ENCODE measurements at regions not wholly inside any gene's neighbourhood (a gene's known extent, or its start where the extent isn't known, plus 50 kb on each side); places are given as distances from the start of the nearest gene placed in this dataset.
A peak's percentile ranks its signal among the peaks of the same experiment; 100 is the strongest.
"Not testable (repeated sequence)": the region's sequence is repeated elsewhere in the genome, so short reads cannot be mapped to it uniquely, and the experiment has no call there.

DNA sequence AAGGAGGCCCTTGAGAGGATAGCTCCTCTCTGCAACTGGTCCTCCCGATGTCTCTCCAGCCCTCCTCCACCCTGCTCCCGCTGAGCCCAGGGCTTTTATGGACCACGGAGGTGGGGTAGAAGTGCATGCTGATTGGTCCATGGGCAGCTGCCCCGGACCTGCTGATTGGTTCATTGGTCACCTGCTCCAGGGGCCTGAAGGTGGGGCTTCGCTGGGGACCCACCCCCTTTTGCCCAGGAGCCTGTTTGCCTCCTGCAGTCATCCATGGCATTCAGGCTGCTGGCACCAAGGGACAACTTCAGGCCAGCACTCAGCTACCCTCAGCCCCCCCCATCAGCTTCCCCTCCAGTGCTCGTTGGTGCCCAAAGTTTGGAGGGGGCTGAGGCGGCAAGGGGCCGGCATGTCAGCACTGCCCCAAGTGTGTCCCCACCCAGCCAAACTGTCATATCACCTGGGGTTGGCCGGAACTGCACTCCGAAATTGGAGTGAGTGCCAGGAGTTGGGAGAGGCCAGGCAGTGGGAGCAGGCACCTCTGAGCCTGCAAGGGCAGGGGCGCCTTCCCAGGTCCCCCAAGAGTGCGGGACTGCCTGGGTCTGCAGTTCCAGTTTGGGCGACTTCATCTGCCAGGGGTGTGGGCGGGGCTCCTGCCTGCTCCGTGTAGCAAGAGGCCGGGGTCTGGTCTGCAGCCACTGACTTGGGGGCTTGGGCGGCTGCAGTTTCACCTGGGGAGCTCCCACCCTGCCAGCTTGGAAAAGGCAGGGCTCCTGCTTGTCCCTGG, 288.9 kb downstream of the RDH14 start:
- H3K9me3 ChIP-seq (replicated peaks), result no peaks in the 10 kb centered on the region
- no peaks in the 10 kb centered on the region for H3K27me3 ChIP-seq
- no peak for DNase-seq
- H3K36me3 ChIP-seq, result no peaks in the 10 kb centered on the region
- no peak overlapping the region for H3K4me3 ChIP-seq
- H3K4me1 ChIP-seq, result peaks cover 9% of the 10 kb centered on the region; the same call in 1 of the 2 replicates
- H3K27ac ChIP-seq, result no peak overlapping the region

DNA sequence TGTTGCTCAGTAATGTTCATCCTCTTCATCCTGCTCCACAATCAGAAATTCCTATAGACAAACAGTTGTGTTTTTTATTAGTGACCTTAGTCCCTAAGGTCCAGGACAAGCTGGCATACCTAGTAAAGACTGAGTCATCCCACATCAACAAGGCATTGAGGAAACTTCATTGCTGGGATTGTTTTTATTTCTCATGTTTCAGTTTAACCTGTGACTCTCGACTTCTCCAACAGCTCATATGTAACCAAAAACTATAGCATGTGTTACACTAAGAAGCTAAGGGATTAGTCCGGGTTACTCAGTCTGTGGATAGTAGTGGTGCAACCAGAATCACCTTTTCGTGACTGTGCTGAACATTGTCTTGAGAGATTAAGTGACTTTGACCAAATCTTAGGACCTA, 292.1 kb downstream of the RDH14 start:
- H3K9me3 ChIP-seq (replicated peaks), result no peaks in the 10 kb centered on the region
- H3K27me3 ChIP-seq, result no peaks in the 10 kb centered on the region
- no peak overlapping the region for H3K27ac ChIP-seq
- DNase-seq, result peak in 1 of 2 experiments; percentile 64
- H3K4me3 ChIP-seq, result no peak overlapping the region
- no peaks in the 10 kb centered on the region for H3K36me3 ChIP-seq
- peaks cover 9% of the 10 kb centered on the region; the same call in 1 of the 2 replicates for H3K4me1 ChIP-seq

DNA sequence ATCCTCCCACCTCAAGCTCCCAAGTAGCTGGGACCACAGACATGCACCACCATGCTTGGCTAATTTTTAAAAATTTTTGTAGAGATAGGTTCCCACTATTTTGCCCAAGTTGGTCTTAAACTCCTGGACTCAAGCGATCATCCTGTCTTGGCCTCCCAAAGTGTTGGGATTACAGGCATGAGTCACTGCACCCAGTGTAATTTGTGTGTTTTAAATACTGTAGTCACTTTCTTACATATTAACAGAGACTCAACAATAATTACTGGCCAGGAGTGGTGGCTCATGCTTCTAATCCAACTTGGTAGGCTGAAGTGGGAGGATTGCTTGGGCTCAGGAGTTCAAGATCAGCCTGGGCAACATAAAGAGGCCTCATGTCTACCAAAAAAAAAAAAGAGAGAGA, 293.0 kb downstream of the RDH14 start:
- H3K9me3 ChIP-seq (replicated peaks), result no peaks in the 10 kb centered on the region
- no peaks in the 10 kb centered on the region for H3K27me3 ChIP-seq
- H3K4me1 ChIP-seq, result peaks cover 9% of the 10 kb centered on the region; the same call in 1 of the 2 replicates
- no peak for DNase-seq
- H3K27ac ChIP-seq, result no peak overlapping the region
- H3K36me3 ChIP-seq, result no peaks in the 10 kb centered on the region
- no peak overlapping the region for H3K4me3 ChIP-seq

DNA sequence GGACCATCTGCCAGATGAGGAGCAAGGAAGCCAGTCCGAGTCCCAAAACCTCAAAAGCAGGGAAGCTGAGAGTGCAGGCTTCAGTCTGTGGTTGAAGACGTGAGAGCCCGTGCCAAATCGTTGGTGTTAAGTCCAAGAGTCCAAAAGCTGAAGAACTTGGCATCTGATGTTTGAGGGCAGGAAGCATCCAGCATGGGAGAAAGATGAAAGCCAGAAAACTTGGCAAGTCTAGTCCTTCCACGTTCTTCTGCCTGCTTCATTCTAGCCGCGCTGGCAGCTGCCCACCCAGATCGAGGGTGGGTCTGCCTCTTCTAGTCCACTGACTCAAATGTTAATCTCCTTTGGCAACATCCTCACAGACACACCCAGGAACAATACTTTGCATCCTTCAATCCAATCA, 293.8 kb downstream of the RDH14 start:
- DNase-seq; H3K9me3 ChIP-seq (replicated peaks); H3K27me3 ChIP-seq; H3K4me3 ChIP-seq; H3K36me3 ChIP-seq; H3K4me1 ChIP-seq; H3K27ac ChIP-seq: not testable (repeated sequence)

DNA sequence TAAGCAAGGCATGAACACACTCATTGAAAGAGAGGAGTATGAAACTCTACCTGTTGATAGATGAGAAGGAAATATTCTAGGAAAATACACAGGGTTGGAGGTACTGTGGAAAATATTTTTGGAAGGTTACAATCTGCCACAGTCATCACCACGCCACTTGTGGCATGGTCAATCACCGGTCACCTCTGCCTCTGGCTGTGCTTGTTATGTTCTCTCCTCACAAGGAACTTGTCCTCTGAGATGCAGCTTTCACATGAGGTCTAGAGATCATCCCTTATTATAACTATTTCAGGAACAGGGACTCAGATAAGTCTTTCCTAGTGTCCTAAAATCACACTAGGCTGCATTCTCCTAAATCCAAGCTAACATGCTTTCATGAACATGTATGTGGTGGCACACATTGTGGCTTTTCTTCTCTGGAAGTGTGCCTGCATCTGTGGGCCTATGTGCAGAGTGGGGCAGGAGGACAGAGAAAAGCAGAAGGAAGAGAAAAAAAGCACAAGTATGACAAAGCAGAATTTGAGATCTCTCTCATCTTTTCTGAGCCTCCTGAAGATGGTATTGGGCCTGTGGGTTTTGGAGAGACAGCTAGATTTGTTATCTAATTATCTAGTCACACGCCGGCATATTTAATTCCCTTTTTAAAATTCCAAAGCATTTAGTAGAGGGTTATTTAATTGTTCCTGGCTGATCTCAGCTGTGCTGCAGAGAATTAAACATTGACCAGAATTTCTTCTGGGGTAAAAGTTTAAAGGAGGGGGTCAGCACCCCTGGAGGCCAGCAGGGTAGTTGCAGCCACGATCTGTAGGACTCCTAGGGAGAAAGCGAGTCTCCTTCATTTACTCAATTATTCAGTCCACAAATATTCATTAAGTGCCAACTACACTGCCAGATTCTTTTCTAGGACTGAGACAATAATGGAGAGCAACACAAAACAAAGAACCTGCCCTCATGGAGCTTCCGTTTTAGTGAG, 294.6 kb downstream of the RDH14 start:
- Histone ChIP-seq H3K27ac (no peak overlapping the region), H3K27me3 (no peaks in the 10 kb centered on the region), H3K4me1 (peaks cover 9% of the 10 kb centered on the region; the same call in 1 of the 2 replicates), H3K4me3 (no peak overlapping the region), H3K9me3 (replicated peaks) (no peaks in the 10 kb centered on the region), H3K36me3 (no peaks in the 10 kb centered on the region)
- DNase-seq, result no peak

DNA sequence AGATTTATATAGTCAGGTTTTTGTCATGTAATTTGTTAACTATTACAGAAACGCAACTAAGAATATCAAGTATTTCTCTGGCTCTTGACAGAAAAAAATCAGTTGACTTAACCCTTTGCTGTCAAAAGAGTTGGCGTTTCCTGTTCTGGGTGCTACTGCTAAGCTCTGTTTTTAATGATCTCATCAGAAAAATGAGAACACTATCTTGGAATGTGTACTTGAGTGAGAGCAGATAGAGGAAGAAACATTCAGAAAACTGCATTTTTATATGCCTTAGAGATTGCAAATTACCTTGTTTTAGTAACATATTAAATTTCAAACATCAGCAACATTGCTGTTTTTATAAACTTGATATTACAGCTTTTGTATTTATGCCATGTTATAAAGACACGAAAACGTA, 297.9 kb downstream of the RDH14 start:
- H3K4me3 ChIP-seq, result no peak overlapping the region

DNA sequence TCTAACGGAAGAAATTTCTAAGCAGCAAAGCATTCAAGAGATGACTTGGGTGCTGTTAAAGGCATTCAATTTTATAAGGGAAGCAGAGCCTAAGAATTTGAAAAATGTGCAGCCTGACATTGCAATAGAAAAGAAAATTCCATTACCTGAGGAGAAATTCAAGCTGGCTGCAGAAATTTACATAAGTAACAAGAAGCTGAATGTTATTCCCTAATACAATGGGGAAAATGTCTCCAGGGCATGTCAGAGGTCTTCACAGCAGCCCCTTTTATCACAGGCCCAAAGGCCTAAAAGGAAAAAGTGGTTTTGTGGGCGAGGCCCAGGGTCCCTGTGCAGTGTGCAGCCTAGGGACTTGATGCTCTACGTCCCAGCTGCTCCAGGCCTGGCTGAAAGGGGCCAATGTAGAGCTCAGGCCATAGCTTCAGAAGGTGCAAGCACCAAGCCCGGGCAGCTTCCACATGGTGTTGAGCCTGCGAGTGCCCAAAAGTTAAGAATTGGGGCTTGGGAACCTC, 306.7 kb downstream of the RDH14 start:
- no peaks in the 10 kb centered on the region; the same call in 1 of the 2 replicates for H3K9me3 ChIP-seq (replicated peaks)
- H3K27ac ChIP-seq, result no peak overlapping the region
- H3K4me1 ChIP-seq, result no peaks in the 10 kb centered on the region
- H3K27me3 ChIP-seq, result no peaks in the 10 kb centered on the region
- H3K4me3 ChIP-seq, result no peak overlapping the region
- no peak for DNase-seq
- H3K36me3 ChIP-seq, result no peaks in the 10 kb centered on the region

More for the DNA sequence above, 297.9 kb downstream of the RDH14 start:
- no peaks in the 10 kb centered on the region for H3K36me3 ChIP-seq
- no peak for DNase-seq
- H3K9me3 ChIP-seq (replicated peaks), result no peaks in the 10 kb centered on the region
- no peaks in the 10 kb centered on the region for H3K4me1 ChIP-seq
- H3K27me3 ChIP-seq, result no peaks in the 10 kb centered on the region
- no peak overlapping the region for H3K27ac ChIP-seq

DNA sequence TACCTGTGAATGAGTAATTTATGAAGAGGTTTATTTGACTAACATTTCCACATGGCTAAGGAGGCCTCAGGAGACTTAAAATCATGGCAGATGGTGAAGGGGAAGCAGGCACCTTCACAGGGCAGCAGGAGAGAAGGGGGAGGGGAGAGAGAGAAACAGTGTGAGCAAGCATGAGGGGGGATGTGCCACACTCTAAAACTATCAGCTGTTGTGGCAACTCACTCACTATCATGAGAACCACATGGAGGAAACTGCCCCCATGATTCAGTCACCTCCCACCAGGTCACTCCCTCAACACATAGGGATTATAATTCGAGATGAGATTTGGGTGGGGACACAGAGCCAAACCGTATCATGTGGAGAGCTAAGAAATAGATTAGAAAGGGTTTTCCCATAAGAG, 309.0 kb downstream of the RDH14 start:
- H3K36me3 ChIP-seq, result no peaks in the 10 kb centered on the region
- DNase-seq, result peak; percentile 29 to 60
- H3K4me1 ChIP-seq, result no peaks in the 10 kb centered on the region
- H3K27ac ChIP-seq, result no peak overlapping the region
- no peak overlapping the region for H3K4me3 ChIP-seq
- no peaks in the 10 kb centered on the region for H3K27me3 ChIP-seq
- H3K9me3 ChIP-seq (replicated peaks), result 0 out of 2 replicates have a peak, but pooled peaks cover 3% of the 10 kb centered on the region

DNA sequence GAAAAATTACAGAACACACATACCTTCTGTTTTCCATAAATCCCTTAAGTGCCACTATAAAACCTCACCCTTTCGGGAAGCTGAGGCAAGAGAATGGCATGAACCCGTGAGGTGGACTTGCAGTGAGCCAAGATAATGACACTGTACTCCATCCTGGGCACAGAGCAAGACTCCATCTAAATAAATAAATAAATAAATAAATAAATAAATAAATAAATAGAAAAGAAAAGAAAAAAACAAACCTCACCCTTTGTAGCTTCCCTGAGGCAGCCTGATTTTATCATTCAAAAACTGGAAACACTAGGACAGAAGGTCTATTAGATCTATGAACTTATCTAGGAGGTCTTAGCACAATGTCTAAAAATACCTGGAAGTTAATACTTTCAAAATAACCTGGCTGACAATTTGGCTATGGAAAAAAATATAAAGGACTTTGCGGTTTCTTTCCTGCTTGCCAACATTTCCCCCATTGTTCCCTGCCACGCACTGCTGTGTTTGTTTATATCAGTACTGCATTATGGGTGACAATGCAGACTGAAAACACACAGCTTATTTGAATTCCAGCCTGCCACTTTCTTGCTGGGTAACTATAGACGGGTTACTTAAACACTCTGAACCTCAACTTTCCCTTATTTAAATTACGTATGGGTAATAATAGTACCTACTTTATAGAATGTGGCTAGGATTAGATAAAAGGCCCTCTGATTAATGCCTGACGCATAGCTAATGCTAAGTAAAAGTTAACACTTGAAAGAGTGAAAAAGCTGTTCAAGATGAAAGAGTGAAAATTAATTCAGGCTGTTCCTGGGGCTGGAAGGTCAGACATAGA, 313.0 kb downstream of the RDH14 start:
- no peaks in the 10 kb centered on the region for H3K36me3 ChIP-seq
- no peak overlapping the region for H3K27ac ChIP-seq
- peaks cover 29% of the 10 kb centered on the region for H3K4me1 ChIP-seq
- no peak for DNase-seq
- H3K27me3 ChIP-seq, result no peaks in the 10 kb centered on the region
- 0 out of 2 replicates have a peak, but pooled peaks cover 3% of the 10 kb centered on the region for H3K9me3 ChIP-seq (replicated peaks)
- H3K4me3 ChIP-seq, result no peak overlapping the region

DNA sequence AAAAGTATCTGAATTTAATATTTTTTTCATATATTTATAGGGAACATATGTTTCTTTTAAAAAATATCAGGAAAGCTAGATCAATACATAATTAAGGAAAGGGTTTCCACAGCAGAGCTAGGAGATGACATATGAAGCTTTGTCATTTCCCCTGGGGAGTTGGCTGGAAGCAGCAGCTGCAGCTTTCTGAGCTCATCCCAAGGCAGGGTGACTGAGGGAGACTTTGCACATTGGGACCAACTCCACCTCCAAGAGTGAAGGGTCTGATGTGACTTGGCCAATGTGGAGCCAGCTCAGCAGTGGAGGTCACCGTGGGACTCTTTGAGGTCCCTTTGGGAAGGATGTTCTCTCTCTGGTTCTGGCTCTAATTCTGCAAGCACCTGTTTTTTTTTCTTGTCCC, 315.1 kb downstream of the RDH14 start:
- 0 out of 2 replicates have a peak, but pooled peaks cover 6% of the 10 kb centered on the region for H3K9me3 ChIP-seq (replicated peaks)
- H3K36me3 ChIP-seq, result no peaks in the 10 kb centered on the region
- H3K27ac ChIP-seq, result peak overlapping the region; percentile 8; the same call in 1 of the 2 replicates
- H3K4me3 ChIP-seq, result no peak overlapping the region
- H3K4me1 ChIP-seq, result peaks cover 29% of the 10 kb centered on the region
- no peaks in the 10 kb centered on the region for H3K27me3 ChIP-seq
- DNase-seq, result peak; percentile 64 to 83

DNA sequence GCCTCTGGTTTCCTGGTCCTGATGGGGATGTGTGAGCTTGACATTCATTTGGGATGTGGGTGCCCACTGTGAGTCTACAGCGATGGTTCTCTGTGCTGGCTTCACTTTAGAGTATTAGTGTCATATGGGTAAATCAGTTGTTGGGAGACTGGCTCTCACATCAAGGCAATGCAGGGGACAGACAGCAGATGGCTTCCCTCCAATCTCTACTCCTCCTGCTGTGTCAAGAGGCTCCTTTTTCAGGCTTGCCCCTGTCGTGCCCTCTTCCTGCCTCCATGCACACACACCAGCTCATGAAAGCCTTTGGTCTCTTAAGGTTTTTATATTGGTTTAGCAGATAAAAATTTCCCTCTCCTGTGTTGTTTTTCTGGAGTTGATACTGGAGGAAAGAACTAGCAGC, 315.6 kb downstream of the RDH14 start:
- Histone ChIP-seq H3K4me1 (peaks cover 29% of the 10 kb centered on the region), H3K27me3 (no peaks in the 10 kb centered on the region), H3K27ac (peak overlapping the region; percentile 8; the same call in 1 of the 2 replicates), H3K4me3 (no peak overlapping the region), H3K36me3 (no peaks in the 10 kb centered on the region), H3K9me3 (replicated peaks) (0 out of 2 replicates have a peak, but pooled peaks cover 6% of the 10 kb centered on the region)
- DNase-seq, result peak; percentile 35 to 74

DNA sequence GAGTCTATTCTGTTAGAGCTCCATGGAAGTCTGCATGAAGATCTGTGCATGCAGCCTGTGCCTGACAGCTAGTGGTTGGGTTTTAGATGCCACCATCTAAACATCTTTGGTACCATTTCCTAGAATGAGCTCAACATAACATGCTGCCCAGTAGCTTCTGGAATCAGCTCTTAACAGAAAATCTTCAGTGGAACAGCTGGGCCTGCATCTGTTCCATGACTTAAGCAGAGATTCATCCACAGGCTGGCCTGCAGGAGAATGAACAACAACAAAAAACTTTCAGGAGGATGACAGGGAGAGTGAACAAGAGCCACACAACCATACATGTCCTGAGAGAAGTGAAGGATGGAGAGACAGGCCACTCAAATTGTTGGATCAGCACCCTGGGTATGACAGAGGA, 316.6 kb downstream of the RDH14 start:
- no peak overlapping the region for H3K4me3 ChIP-seq
- no peaks in the 10 kb centered on the region for H3K27me3 ChIP-seq
- H3K9me3 ChIP-seq (replicated peaks), result 0 out of 2 replicates have a peak, but pooled peaks cover 6% of the 10 kb centered on the region
- H3K4me1 ChIP-seq, result peaks cover 29% of the 10 kb centered on the region
- H3K27ac ChIP-seq, result no peak overlapping the region
- peak; percentile 63 to 86 for DNase-seq
- no peaks in the 10 kb centered on the region for H3K36me3 ChIP-seq

DNA sequence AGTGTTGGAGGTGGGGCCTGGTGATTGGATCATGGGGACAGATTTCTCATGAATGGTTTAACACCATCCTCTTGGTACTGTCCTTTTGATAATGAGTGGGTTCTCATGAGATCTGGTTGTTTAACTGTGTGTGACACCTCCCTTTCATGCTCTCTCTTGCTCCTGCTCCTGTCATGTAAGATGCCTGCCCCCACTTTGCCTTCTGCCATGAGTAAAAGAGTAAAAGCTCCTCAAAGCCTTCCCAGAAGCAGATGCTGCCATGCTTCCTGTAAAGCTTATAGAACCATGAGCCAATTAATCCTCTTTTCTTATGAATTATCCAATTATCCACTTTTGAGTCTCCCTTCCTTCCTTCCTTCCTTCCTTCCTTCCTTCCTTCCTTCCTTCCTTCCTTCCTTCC, 317.7 kb downstream of the RDH14 start:
- Histone ChIP-seq H3K27ac (no peak overlapping the region), H3K27me3 (no peaks in the 10 kb centered on the region), H3K36me3 (no peaks in the 10 kb centered on the region), H3K4me3 (no peak overlapping the region), H3K9me3 (replicated peaks) (0 out of 2 replicates have a peak, but pooled peaks cover 3% of the 10 kb centered on the region), H3K4me1 (peaks cover 29% of the 10 kb centered on the region)
- no peak for DNase-seq

DNA sequence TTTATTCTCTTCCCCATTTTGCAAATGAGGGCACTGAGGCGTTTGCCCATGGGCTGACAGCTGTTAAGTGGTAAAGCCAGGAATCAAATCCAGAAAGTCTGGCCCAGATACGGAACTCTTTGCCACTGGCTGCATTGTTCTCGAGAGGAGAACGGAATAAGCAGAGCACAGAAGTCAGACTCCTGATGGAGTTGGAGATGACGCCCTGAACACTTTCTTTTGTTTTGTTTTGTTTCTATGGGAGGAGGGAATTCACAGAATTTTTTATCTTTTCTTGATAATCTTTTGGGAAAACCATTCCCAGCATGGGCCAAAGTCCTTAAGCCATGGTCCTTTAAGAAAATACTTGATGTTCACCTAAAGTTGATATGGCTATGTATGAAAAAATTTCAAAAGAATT, 322.2 kb downstream of the RDH14 start:
- H3K9me3 ChIP-seq (replicated peaks), result 0 out of 2 replicates have a peak, but pooled peaks cover 3% of the 10 kb centered on the region
- H3K4me3 ChIP-seq, result no peak overlapping the region
- DNase-seq, result no peak
- no peaks in the 10 kb centered on the region for H3K36me3 ChIP-seq
- peaks cover 7% of the 10 kb centered on the region; the same call in 1 of the 2 replicates for H3K4me1 ChIP-seq
- no peaks in the 10 kb centered on the region for H3K27me3 ChIP-seq
- no peak overlapping the region for H3K27ac ChIP-seq
